PC-9 (cell line): ENCODE measurements at regions not wholly inside any gene's neighbourhood (a gene's known extent, or its start where the extent isn't known, plus 50 kb on each side); places are given as distances from the start of the nearest gene placed in this dataset.

Experiments
- BruUV-seq: library from RNA; stranded (reverse); fragments of 400-500 nt; replicated peaks from 2 replicates; lab custom pipeline; 2021; lab: Mats Ljungman, UMichigan
- CTCF ChIA-PET: fragments of 300-600 bp; sonication (Branson Sonifier 250); formaldehyde crosslinking; loops from one replicate; lab custom pipeline; 2022; ENCODE audit warnings: antibody characterized with exemption; lab: Charles Lee
- POLR2A ChIA-PET: fragments of 300-600 bp; sonication (Branson Sonifier 250); formaldehyde crosslinking; loops from one replicate; lab custom pipeline; 2022; ENCODE audit warnings: antibody characterized with exemption; ENCODE audit not compliant: unreplicated experiment; lab: Charles Lee
- DNase-seq, 2 experiments: peaks; one replicate each; pipeline versions ENCODE4 v3.0.0 to v3.0.0-alpha.2; 2015 to 2022; ENCODE audit warnings: mixed read lengths in 1 of 2
- H2AFZ ChIP-seq: fragments of 200-600 bp; sonication (generic); 2 replicates; pipeline ENCODE4 v1.8.1; 2017; ENCODE audit warnings: antibody characterized with exemption
- H3F3A ChIP-seq: fragments of 200-600 bp; sonication (generic); 2 replicates; pipeline ENCODE4 v1.8.1; 2017; ENCODE audit warnings: antibody characterized with exemption, mild to moderate bottlenecking, low read depth; ENCODE audit not compliant: insufficient read depth
- H3K27ac ChIP-seq: fragments of 200-600 bp; sonication (generic); 2 replicates; pipeline ENCODE4 v1.6.1; 2016; ENCODE audit warnings: mixed run types
- H3K27me3 ChIP-seq: fragments of 200-600 bp; sonication (generic); 2 replicates; pipeline ENCODE4 v1.6.1; 2016; ENCODE audit warnings: low read depth, mixed run types; ENCODE audit not compliant: insufficient read depth
- H3K36me3 ChIP-seq: fragments of 200-600 bp; sonication (generic); 2 replicates; pipeline ENCODE4 v1.6.1; 2016; ENCODE audit warnings: low read depth, mixed run types
- H3K4me1 ChIP-seq: fragments of 200-600 bp; sonication (generic); replicated peaks from 2 replicates; pipeline ENCODE4 v1.6.1; 2016; ENCODE audit warnings: mixed run types; ENCODE audit not compliant: insufficient read depth
- H3K4me2 ChIP-seq: fragments of 200-600 bp; sonication (generic); 2 replicates; pipeline ENCODE4 v1.6.1; 2017; ENCODE audit warnings: mixed run types
- H3K4me3 ChIP-seq: fragments of 200-600 bp; sonication (generic); 2 replicates; pipeline ENCODE4 v1.6.1; 2016; ENCODE audit warnings: mixed run types
- H3K79me2 ChIP-seq: fragments of 200-600 bp; sonication (generic); 2 replicates; pipeline ENCODE4 v1.6.1; 2017; ENCODE audit warnings: low read depth, mixed run types
- H3K9me2 ChIP-seq: fragments of 200-600 bp; sonication (generic); 2 replicates; pipeline ENCODE4 v1.8.1; 2017; ENCODE audit warnings: mild to moderate bottlenecking; ENCODE audit not compliant: insufficient read depth
- H3K9me3 ChIP-seq: fragments of 200-600 bp; sonication (generic); 2 replicates; pipeline ENCODE4 v1.8.1; 2016; ENCODE audit warnings: low read depth; ENCODE audit not compliant: insufficient read depth
- H4K20me1 ChIP-seq: fragments of 200-600 bp; sonication (generic); 2 replicates; pipeline ENCODE4 v1.8.1; 2017; ENCODE audit not compliant: insufficient read depth
- EZH2 ChIP-seq: fragments of 200-600 bp; sonication (generic); IDR thresholded peaks from 2 replicates; pipeline ENCODE4 v1.8.0; 2017; ENCODE audit warnings: antibody characterized with exemption, low read depth
- intact Hi-C: fragments of 100-400 bp; cut with micrococcal nuclease; formaldehyde crosslinking; loops from one replicate; pipeline ENCODE4 v1.10.0; 2022; ENCODE audit not compliant: unreplicated experiment
- TF ChIP-seq, protein P1 (sequence below): fragments of 200-600 bp; sonication (generic); conservative IDR thresholded peaks from 2 replicates; pipeline ENCODE4 v1.6.1; 2017; ENCODE audit warnings: mixed run types, antibody characterized with exemption, mild to moderate bottlenecking, moderate library complexity

DNA sequence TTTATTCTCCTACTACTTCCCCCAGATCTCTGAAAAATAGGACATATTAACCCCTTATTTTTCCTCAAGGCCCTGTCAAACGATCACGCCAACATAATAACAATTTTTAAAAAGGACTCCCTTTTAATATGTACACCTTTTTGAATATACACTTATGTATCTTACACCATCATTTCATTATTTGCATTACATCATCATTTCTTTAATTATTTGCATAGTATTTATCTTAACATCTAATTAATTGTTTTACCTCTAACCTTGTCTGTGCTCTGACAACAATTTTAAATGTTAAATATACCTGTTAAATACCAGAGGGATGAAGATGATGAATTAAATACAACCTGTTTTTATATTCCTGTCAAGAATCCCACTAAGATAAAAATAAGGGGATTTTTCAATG, 432.2 kb downstream of the PTPRC start:
- Histone ChIP-seq H3K79me2 (no peaks in the 10 kb centered on the region), H3K4me2 (no peak overlapping the region), H3K27ac (no peak overlapping the region), H4K20me1 (no peaks in the 10 kb centered on the region), H3K9me3 (no peaks in the 10 kb centered on the region), H3K9me2 (no peaks in the 10 kb centered on the region), H3F3A (no peaks in the 10 kb centered on the region), H3K4me1 (no peaks in the 10 kb centered on the region), H2AFZ (no peak overlapping the region), H3K27me3 (no peaks in the 10 kb centered on the region), H3K4me3 (no peak overlapping the region), H3K36me3 (no peaks in the 10 kb centered on the region)
- intact Hi-C loops, result no loop called here
- no peak for DNase-seq
- ChIA-PET POLR2A (no interaction called here), CTCF (no interaction called here)
- no TSS peak for BruUV-seq
- TF ChIP-seq EZH2, result no peak
- TF ChIP-seq, protein P1, sequence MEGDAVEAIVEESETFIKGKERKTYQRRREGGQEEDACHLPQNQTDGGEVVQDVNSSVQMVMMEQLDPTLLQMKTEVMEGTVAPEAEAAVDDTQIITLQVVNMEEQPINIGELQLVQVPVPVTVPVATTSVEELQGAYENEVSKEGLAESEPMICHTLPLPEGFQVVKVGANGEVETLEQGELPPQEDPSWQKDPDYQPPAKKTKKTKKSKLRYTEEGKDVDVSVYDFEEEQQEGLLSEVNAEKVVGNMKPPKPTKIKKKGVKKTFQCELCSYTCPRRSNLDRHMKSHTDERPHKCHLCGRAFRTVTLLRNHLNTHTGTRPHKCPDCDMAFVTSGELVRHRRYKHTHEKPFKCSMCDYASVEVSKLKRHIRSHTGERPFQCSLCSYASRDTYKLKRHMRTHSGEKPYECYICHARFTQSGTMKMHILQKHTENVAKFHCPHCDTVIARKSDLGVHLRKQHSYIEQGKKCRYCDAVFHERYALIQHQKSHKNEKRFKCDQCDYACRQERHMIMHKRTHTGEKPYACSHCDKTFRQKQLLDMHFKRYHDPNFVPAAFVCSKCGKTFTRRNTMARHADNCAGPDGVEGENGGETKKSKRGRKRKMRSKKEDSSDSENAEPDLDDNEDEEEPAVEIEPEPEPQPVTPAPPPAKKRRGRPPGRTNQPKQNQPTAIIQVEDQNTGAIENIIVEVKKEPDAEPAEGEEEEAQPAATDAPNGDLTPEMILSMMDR, result no peak

DNA sequence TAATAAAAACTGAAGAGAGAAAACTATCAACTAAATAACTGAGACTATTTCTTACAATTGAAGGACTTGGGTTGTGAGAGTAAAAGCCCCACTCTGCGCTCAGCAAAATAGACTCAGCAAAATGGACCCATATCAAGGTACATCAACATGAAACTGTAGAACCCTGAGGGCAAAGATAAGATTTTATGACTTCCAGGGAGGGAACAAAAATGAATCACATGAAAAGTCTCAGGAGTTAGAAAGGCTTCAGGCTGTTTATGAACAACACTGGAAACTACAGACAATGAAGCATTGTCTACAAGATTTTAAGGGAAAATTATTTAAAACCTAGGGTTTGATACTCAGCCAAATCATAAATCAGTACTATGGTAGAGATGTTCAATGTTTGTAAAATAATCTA, 434.3 kb downstream of the PTPRC start:
- Histone ChIP-seq H3F3A (no peaks in the 10 kb centered on the region), H3K9me2 (no peaks in the 10 kb centered on the region), H3K4me3 (no peak overlapping the region), H3K79me2 (no peaks in the 10 kb centered on the region), H3K36me3 (no peaks in the 10 kb centered on the region), H3K9me3 (no peaks in the 10 kb centered on the region), H3K27me3 (no peaks in the 10 kb centered on the region), H2AFZ (no peak overlapping the region), H4K20me1 (no peaks in the 10 kb centered on the region), H3K27ac (no peak overlapping the region), H3K4me2 (no peak overlapping the region), H3K4me1 (no peaks in the 10 kb centered on the region)
- no peak for DNase-seq
- ChIA-PET CTCF (no interaction called here), POLR2A (no interaction called here)
- BruUV-seq, result no TSS peak
- intact Hi-C loops, result no loop called here
- no peak for TF ChIP-seq EZH2
- TF ChIP-seq, protein P1, result no peak

DNA sequence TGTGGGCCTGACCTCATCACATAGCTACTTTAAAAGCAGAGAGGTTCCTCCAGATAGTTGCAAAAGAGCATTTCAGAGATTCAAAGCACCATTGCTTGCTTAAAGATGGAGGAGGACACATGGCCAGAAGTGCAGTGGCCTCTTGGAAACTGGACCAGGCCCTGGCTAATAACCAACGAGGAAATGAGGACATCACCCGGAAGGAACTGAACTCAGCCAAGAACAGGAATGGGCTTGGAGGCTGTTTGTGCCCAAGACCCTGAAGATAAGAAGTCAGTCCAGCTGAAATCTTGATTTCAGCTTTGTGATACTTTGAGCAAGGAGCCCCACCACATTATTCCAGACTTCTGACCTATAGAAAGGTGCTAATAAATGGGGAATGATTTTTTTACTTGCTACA, 437.0 kb downstream of the PTPRC start:
- intact Hi-C loops, result no loop called here
- Histone ChIP-seq H3K27ac (no peak overlapping the region), H3K79me2 (no peaks in the 10 kb centered on the region), H3K36me3 (no peaks in the 10 kb centered on the region), H3K9me2 (no peaks in the 10 kb centered on the region), H2AFZ (no peak overlapping the region), H3K4me2 (no peak overlapping the region), H3K27me3 (no peaks in the 10 kb centered on the region), H3K4me1 (no peaks in the 10 kb centered on the region), H4K20me1 (no peaks in the 10 kb centered on the region), H3K4me3 (no peak overlapping the region), H3F3A (no peaks in the 10 kb centered on the region), H3K9me3 (no peaks in the 10 kb centered on the region)
- ChIA-PET CTCF (no interaction called here), POLR2A (no interaction called here)
- no TSS peak for BruUV-seq
- no peak for DNase-seq
- TF ChIP-seq, protein P1, result no peak
